GM13977 (cell line): ENCODE measurements at regions not wholly inside any gene's neighbourhood (a gene's known extent, or its start where the extent isn't known, plus 50 kb on each side); places are given as distances from the start of the nearest gene placed in this dataset.
"Not testable (repeated sequence)": the region's sequence is repeated elsewhere in the genome, so short reads cannot be mapped to it uniquely, and the experiment has no call there.

Experiments used
- DNase-seq: peaks from one replicate; pipeline ENCODE4 v3.0.0; 2012; ENCODE audit warnings: low spot score
- CTCF ChIP-seq: IDR thresholded peaks from 2 replicates; pipeline ENCODE4 v1.5.1; 2012; ENCODE audit warnings: mild to moderate bottlenecking, control low read depth; ENCODE audit not compliant: insufficient read depth; ENCODE audit errors: extremely low read depth, missing control alignments
- in situ Hi-C: fragments of 300-500 bp; cut with MboI; formaldehyde crosslinking; loops from one replicate; pipeline ENCODE4 v1.12.0; 2022; ENCODE audit warnings: low sequenced_read_pairs, low pct_unique_long_range_greater_than_20kb, mixed read lengths, inconsistent platforms; ENCODE audit not compliant: unreplicated experiment

DNA sequence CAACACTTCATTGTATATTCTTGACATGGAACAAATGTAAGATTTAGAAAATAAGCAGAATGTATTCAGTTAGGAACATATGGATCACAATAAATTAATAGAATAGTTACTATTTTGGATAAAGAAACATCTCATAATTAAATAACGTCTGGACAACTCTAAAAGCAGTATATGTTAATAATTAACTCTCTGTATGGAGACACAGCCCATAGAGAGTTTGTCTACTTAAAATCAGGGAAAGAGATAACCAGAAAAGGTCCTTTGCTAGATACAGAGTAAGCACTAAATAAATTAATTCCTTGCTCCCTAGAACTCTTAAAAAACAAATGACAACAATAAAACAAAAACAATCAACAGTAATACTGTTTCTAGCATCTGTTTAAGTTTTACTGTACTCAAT, 184.4 kb upstream of the THSD7A start:
- no peak for DNase-seq
- in situ Hi-C loops = no loop called here
- no peak for TF ChIP-seq CTCF

DNA sequence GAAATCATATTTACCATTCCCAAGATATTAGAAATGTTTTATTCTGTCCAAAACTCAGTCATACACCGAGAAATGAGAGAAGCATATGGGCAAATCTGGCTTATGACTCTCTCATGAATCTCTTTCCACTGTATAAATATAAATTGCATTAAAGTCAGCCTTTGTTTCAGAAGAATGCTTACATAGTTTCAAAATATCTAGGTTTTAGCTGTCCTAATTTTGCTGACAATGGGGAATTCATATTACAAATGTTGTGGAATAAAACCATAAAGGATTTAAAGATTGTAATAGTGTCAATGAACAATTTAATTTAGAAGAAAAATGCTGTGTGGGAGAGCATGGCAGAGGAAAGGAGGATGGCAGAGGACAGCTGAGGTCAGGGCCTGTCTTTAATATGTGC, 185.0 kb upstream of the THSD7A start:
- in situ Hi-C loops = no loop called here
- no peak for DNase-seq
- TF ChIP-seq CTCF = no peak

GRCh38 chr7:12022011-12022410, 189.1 kb upstream of the TMEM106B start:
- DNase-seq, in situ Hi-C loops: not testable (repeated sequence)

DNA sequence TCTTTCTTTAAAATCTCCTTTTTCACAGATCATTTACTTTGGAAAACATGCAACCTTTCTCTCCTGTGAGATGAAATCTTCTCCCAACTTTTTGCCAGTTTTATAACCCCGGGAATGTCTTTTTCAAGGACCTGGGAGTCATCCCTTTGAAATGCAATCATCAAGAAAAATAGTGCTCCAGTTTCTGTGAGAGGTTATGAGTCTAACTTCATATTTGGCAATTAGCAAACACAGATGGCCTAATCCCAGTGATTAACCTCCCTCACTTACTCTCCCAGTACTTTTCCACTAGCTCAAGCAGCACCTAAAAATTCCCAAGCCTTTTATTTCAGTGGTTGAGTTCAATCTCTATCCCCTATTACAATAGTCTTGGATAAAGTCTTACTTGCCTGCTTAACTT, 185.8 kb upstream of the TMEM106B start:
- TF ChIP-seq CTCF = no peak
- no peak for DNase-seq
- in situ Hi-C loops = no loop called here

DNA sequence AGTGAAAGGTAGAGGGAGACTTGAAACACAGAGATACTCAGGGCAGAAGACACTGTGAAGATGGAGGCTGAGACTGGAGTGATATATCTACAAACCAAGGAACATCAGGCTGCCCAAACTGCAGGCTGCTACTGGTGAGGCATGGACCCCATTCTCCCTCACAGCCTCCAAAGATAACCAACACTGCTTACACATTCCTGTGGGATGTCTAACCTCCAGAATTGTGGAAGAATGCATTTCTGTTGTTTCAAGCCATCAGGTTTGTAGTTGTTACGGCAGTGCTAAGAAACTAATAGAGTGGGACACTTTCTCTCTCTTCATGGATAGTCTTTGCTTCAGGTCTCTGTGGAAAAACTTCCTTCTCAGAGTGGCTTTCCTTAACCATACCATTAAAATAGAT, 182.6 kb upstream of the TMEM106B start:
- no peak for DNase-seq
- no peak for TF ChIP-seq CTCF
- in situ Hi-C loops = no loop called here

- no peak for TF ChIP-seq CTCF
- DNase-seq = no peak
- in situ Hi-C loops = no loop called here
Observed at GRCh38 chr7:12030116-12030515, 181.0 kb upstream of the TMEM106B start.

DNA sequence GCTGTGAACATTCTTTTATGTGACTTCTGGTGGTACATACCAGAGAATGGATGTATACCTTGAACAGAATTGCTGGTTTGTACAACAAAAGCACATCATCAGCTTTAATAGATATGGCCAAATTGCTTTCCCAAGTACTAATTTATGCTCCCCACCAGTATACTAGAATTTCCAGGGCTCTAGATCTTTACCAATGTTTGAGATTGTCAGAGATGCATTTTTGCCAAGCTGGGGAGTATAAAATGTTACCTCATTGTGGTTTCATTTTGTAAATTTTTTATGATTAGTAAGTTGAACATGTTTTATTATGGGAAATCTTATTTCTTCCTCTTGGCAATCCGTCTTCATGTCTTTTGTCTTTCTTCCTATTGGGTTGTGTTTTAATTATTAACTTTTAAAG, 179.9 kb upstream of the TMEM106B start:
- DNase-seq = no peak
- TF ChIP-seq CTCF = no peak
- in situ Hi-C loops = no loop called here
